ENCODE measurements at regions not wholly inside any gene's neighbourhood (a gene's known extent, or its start where the extent isn't known, plus 50 kb on each side); places are given as distances from the start of the nearest gene placed in this dataset.

DNA sequence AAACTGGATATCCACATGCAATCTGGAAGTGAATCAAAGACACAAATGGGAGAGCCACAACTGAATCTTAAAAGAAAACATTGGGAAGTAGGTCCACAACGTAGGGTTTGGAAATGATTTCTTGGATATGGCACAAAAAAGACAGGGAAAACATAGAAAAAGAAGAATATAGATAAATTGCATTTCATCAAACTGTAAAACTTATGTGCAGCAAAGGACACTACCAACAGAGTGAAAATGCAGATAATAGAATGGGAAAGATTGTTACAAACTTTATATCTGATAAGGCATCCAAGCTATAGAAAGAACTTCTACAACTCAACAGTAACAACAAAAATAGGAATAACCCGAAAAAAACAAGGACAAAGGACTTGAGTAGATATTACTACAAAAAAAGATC, 89.6 kb downstream of the ZNF280B start:
- DNase-seq, result no peak

DNA sequence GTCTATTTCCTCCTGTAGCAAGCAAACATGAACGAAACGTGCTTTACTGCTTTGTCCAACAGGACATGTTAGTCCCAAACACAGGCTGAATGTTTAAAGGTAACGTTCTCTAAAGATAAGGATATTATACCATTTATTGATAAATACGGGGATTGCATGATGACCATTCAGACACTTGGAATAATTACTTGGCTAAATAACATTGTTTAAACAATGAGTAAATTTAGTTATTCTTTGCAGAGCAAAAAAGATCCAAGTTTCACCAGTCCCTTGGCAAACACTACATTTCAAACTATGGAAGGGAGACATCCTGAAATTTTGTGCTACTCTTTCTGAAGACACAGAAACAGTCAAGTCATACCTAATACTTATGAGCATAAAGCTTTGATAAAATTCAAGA, 88.0 kb downstream of the ZNF280B start:
- no peak for DNase-seq

DNA sequence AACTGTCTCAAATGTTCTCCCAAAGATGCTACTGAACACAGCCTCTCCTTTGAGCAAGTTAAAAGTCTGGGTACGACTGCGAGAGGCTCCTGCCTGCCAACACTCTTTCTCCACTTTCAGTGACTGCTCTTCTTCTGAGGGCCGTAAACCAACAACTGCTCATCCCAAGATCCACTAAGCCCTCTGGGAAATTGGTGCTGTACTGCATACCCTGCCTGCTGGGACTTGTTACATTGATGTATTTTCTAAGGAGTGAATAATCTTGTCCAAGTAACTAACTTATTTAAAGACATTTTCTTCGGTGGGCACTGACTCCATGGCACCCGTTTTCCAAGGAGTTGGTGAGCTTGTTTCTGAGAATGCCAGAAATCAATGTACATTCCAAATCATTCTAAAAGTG, 87.2 kb downstream of the ZNF280B start:
- DNase-seq, result no peak

DNA sequence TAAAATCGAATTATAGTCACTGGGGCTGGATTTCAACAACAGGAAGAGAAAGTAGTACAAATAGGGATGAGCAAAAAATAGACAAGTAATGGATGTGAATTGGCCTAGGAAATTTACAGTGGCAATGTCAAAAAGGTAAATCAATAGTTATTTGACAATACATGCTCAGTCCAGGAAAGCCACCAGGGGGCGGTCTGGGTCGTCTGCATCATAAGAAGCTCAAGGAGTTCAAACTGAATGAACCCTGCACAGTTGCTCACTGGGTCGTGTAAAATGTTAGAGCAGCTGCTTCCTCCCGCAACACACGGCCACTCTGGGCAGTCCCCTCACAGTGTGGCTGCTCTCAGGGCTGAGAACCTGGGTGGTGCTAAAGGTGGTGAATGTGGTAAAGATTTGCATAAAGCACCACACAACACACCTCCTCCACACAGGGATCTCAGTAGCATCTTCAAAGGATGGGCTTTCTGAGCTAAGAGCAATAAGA, 85.9 kb downstream of the ZNF280B start:
- peak; percentile 48 to 64 (median 49) for DNase-seq

DNA sequence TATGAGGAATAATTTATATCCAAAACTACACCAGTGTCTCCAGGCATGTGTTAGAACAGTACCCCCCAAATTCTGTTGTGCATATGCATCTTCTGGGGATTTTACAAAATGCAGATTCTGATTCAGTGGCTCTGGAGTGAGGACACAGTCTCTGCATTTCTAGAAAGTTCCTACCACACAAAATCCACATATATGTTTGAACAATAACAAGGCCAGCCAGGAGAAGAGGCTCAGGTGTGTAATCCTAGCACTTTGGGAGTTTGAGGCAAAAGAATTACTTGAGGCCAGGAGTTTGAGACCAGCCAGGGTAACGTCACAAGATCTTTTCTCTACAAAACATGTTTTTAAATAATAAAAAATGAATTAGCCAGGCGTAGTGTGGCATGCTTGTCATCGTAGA, 84.9 kb downstream of the ZNF280B start:
- no peak for DNase-seq

DNA sequence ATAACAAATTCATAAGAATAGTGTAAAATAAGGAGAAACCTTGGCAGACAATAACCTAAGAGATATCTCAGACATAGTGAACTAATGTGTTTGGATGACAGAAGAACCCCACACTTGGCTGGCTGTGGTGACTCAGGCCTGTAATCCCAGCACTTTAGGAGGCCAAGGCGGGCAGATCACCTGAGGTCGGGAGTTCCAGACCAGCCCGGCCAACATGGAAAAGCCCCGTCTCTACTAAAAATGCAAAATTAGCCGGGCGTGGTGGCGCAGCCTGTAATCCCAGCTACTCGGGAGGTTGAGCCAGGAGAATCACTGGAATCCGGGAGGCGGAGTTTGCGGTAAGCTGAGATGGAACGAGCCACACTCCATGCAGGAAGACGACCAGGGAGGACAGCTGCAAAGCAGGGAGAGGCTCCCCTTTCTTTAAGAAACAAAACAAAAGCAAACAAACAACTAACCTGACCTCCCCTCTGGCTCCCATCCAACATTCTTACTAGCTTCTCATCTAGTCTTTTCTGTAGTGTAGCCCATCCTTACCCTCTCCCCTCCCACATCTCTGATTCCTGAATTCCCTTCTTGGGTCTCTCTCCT, 84.2 kb downstream of the ZNF280B start:
- DNase-seq, result peak; percentile 16 to 61 (median 47)

DNA sequence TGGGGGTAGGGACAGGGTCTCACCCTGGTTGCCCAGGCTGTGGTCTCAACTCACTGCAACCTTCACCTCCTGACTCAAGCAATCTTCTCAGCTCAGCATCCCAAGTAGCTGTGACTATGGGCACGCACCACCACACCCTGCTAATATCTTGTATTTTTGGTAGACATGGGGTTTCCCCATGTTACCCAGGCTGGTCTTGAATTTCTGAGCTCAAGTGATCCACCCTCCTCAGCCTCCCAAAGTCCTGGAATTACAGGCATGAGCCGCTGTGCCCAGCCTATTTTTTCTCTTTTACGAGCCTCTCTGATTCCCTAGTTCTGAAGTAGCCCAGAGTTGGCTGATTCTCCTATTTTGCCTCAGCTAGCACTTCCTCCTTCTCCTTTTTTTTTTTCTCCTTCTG, 83.6 kb downstream of the ZNF280B start:
- DNase-seq, result no peak

DNA sequence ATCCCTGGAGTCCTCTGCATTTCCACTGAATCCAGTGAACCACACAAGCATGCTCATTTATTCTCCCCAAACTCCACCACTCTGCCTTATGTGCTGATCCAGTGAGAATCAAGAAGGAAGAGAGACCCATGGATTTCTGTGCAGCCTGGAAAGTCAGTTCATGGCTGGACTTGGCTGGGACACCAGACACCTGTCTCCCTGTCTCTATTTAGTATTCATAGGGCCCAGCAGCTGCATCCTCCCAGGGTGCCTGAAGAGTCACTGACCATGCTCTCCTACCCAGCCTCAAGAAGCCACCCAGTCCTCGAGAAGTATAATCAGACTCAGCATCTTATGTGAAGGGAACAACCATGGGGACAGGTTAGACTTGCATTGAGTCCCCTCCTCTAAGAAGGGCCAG, 83.2 kb downstream of the ZNF280B start:
- DNase-seq, result peak; percentile 27 to 53 (median 45)

DNA sequence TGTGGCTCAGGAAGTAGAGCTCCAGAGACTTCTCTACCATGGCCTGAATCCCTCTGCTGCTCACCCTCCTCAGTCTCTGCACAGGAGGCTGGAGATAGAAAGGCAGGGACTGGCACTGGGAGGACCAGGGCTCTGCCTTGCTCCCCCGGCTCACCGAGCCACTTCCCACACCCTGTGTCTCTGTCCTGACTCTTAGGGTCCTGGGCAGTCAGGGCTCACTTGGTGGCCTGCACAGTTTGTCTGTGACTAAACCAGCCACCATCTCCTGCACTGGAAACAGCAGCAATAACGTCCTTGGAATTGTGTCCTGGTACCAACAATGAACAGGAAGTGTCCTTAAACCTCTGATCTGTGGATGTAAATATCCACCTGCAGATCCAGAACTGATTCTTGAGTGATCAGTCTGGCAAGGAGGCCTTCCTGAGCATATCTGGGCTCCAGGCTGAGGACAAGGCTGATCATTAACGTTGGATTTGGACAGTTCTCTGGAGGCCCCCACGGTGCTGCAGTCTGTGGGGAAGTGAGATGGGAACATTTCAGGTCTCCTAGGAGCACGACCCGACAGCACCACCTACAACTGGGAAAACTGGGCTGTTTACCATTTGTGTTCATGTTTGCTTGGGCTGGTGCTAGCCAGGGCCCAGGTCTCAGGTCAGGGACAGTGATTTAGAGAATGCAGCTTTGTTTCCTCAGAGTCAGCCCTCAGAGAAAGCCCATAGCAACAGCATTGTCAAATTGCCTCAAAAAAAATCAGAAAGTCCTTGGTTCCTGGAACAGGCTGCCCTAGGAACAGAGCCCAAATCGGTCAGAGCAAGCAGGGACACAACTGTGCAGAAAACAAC, 82.5 kb downstream of the ZNF280B start:
- DNase-seq, result no peak

DNA sequence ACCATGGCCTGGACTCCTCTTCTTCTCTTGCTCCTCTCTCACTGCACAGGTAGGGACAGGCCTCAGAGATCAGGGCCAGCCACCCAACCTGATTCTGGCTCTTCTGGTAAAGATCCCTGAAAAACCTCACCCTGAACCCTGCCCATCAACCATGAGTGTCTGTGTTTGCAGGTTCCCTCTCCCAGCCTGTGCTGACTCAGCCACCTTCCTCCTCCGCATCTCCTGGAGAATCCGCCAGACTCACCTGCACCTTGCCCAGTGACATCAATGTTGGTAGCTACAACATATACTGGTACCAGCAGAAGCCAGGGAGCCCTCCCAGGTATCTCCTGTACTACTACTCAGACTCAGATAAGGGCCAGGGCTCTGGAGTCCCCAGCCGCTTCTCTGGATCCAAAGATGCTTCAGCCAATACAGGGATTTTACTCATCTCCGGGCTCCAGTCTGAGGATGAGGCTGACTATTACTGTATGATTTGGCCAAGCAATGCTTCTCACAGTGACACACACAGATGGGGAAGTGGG, 80.9 kb downstream of the ZNF280B start:
- DNase-seq, result no peak

DNA sequence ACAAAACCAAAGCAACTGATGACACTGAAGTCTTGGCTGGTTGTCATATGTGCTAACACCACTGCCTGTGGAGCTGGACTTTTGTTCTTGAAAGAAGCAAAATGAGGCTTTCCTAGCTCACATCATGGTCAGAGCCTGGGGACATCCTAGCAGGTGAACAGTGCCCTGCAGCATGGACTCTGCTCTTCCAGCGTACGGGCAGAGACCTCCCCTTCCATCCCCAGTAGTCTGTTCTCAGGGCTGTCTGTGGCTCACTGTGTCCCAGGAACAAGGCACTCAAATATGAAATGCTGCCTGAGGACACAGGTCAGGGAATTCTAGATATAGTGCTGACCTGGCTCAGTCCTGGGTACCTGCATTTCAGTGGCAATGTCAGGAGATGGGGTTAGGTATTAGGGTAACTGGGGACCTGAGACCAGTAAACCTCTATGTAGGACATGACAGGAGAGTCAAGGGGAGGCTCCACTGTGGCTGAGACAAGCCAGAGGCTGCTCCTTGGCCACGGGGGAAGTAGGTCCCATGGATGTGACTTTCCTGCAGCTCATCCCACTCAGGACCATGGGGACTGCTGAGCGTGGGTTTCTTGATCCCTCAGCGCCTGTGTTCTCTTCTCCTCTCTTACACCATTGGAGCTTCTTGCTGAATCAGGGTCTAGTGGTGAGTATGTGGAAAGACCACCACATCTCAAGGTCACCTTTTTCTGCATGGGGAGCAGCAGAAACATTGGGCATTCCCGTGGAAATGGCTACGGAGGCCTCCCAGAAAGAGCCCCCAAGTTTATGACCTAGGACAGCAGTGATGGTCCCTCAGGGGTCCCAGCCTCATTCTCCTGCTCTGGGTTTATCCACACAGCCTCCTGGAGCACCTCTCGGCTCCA, 80.1 kb downstream of the ZNF280B start:
- DNase-seq, result no peak

DNA sequence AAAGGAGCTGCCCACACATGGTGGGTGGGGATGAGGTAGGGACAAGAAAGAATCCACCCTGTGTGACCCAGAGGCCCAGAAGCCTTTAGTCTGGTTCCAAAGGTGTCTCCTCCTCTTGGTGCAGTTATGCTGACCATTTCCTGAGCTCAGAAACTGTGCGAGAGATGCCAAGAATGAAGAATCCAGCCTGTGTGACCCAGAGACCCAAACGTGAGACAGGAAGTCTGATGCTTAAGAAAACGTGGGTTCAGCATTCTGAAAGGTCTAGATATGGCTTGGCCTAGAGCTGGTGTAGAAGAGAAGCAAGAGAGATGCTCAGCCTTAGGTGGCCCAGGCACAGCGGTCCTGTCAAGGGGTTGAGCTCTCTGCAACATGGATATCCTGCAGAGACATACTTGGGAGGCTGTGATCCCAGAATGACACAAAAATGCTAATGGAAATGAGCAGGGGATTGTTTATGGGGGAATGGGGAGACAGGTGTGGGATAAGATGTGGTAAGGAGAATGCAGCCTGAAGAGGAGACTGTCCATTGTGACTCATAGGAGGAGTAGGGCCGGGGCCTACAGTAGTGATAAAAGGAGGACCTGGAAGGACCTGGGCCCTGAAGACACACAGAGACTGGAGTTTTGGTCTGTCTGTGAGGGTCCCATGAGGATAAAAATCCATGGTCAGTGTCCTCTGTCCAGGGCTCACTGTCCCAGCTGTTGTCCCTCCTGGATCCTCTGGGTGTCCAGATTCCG, 79.0 kb downstream of the ZNF280B start:
- no peak for DNase-seq

DNA sequence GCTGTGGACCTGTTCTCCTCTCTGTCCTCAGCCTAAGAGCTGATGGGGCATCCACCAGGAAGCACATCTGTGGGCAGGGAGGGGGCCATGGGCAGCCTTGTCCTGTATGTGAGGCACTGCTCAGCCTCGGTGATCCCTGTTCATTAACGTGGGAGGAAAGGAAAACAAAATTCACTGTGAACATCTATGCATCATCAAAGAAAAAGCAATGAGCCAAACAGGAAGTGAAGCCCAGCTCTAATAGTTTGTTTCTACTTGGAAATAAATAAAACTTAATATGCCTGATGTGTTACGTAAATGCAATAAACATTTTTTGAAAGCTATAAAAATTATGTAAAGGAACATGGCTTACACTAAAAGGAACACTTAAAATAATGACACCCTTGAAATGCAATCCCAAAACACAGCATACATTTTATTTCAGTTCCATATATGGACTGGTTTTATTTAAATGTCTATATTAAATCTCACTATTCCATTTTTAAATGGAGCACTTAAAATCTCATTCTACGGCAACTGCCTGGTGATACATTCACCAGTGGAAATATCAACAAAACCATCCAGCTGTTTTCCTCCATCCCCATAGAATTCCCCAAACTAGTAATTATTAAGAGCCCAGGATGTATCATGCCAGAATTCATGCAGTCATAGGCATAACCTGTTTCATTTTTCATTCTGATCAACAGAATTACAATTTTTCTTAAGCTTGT, 78.3 kb downstream of the ZNF280B start:
- DNase-seq, result no peak

DNA sequence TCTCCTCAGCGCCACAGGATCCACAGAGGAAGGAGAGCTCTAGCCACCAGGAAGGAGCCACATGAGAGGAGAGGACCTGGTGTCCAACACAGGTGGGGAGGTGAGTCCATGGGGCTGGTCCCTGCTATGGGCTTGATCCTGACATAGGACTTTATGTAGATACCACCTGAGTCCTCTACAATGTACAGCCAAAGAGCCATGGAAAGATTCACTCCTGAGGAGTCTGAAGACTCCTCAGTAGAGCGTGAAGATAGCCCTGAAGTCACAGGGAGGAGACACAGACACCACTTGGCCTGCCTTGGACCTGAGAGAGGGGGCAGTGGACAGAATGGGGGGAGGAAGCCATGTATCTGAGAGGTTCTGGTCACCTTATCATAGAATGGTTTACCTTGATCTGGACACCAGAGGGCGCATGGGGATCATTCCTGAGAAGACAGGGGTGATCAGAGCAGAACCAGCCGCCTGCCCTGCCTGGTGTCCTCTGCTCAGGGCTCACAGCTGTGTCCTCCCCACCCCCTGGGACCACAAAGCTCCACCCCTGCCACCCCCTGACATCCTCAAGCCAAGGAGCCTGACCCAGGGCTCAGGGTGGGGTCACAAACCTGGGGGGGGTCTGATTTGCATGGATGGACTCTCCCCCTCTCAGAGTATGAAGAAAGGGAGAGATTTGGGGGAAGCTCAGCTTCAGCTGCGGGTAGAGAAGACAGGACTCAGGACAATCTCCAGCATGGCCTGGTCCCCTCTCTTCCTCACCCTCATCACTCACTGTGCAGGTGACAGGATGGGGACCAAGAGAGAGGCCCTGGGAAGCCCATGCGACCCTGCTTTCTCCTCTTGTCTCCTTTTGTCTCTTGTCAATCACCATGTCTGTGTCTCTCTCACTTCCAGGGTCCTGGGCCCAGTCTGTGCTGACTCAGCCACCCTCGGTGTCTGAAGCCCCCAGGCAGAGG, 77.0 kb downstream of the ZNF280B start:
- peak; percentile 31 to 72 (median 45) for DNase-seq

DNA sequence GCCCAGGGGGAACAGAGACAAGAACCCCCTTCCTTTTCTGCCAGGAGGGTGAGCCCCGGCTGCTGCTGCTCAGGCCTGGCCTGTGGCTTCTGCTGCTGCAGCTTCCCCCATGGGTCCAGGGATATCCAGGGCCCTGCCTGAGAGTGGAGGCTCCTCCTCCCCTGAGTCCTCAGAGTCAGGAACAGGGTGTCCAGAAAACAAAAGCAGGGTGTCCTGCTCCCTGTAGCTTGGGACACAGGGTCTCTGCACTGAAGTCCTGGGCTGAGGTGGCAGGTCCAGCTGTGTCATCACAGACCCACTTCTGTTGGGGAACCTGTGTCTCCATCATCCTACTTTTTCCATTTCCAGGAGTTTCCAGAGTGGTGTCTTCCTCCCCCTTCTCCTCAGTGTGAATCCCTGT, 76.1 kb downstream of the ZNF280B start:
- no peak for DNase-seq

DNA sequence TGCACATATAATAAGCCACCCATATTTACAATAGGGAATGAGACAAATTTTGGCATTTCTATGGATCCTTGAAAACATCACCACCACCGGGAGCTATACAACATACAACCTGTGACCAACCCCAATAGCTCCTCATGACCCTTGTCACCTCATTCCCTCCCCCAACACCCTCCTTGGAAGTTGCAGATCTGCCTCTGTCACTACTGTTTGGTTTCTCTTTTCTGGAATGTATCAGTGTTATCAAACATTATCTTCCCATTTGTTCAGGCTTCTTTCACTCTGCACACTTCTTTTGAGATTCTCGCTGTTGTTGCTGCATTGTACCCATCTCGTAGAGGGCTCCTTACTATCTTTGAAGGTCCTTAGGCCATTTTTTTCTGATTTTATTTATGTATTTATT, 75.6 kb downstream of the ZNF280B start:
- DNase-seq, result no peak

DNA sequence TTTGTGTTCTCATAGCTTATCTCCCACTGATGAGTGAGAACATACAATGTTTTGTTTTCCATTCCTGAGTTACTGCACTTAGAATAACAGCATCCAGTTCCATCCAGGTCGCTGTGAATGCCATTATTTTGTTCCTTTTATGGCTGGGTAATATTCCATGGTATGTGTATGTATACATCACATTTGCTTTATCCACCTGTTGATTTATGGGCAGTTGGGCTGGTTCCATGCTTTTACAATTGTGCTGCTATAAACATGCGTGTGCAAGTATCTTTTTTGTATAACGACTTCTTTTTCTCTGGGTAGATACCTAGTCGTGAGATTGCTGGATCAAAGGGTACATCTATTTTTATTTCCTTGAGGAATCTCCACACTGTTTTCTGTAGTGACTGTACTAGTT, 74.8 kb downstream of the ZNF280B start:
- DNase-seq, result no peak
